NCI-H2029 treated with DMSO at 0.1 percent for 48 hours (cell line): ENCODE measurements at regions not wholly inside any gene's neighbourhood (a gene's known extent, or its start where the extent isn't known, plus 50 kb on each side); places are given as distances from the start of the nearest gene placed in this dataset.

ENCODE experiments used
- DNase-seq: peaks from one replicate; lab custom pipeline; 2025; lab: John Stamatoyannopoulos, UW

DNA sequence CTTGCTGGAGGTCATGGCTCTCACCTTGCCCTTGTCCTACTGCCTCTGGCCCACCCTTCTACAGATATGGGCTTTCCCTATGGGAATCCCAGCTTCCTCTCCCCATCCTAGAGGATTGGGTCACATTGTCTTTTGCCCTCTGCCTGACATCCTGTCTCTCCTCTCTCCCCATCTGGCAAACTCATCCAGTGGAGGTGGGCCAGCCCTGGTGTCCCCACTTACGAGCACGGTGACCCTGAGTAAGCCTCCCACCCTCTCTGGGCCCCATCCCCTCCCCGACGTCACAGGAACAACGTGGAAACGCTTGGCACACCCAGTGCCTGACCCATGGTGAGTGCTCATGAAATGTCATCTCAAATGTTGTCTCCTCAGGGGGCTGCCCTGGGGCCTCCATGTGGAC is 56.1 kb upstream of the ID3 start:
- DNase-seq = no peak

DNA sequence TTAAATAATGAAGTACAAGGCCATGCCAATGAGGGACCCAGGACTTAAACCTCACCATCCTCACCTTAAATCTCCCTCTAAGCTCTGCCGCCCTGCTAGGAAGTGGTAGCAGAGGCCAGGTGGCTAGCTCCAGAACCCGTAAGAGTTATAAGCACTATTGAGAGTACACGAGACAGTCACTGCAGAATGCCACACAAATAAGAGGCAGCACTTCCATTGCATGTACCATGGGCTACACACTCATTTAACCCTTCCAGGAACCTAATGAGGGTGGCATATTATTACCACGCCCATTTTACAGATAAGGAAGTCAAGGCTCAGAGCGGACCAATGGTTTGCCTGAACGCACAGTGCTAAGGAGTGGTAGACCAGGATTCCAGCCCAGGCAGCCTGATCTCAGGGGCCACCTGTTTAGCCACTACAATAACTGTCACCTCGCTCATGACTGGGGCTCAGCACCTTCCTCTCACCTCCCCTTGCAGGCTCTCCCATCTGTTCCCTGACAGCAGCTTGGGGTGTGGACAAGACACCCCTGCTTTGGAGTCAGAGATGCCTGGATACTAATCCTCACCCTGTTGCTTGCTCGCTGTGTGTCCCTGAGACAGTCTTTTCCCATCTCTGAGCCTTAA is 54.8 kb upstream of the ID3 start:
- no peak for DNase-seq

DNA sequence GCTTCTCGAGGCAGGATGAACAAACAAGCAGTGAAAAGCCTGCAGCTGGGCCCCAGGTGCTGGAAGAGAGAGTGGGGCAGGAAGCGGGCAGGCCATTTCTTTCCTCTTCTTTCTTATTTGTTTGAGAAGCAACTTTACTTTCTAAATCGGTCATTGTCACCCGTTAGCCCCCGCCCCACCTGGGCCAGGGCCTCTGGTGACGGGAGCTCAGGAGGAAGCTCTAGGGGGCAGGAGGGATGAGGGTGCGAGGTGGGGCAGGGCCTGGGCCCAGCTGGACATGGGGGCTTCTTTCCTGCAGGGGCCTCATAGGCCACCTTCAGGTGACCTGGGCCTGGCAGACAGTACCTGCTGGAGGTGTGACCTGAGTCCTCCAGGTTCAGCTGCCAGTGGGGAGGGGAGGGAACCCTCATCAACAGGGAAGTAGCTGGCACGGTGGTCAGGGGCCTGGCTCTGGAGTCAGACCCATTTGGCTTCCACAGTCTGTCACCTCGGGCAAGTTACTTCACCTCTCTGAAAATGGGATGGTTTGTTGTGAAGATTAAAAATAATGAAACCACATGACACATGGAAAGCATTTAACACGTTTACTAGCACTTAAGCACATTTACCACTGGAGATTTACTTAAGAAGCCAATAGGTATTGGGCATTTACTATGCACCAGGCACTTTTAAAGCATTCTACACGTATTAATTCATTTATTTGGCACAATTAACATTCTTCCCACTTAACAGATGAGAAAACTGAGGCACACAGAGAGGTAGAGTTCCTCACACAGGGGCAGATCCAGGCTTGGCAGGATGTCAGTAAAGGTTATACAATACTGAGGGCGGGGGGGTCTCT is 54.1 kb upstream of the ID3 start:
- no peak for DNase-seq

DNA sequence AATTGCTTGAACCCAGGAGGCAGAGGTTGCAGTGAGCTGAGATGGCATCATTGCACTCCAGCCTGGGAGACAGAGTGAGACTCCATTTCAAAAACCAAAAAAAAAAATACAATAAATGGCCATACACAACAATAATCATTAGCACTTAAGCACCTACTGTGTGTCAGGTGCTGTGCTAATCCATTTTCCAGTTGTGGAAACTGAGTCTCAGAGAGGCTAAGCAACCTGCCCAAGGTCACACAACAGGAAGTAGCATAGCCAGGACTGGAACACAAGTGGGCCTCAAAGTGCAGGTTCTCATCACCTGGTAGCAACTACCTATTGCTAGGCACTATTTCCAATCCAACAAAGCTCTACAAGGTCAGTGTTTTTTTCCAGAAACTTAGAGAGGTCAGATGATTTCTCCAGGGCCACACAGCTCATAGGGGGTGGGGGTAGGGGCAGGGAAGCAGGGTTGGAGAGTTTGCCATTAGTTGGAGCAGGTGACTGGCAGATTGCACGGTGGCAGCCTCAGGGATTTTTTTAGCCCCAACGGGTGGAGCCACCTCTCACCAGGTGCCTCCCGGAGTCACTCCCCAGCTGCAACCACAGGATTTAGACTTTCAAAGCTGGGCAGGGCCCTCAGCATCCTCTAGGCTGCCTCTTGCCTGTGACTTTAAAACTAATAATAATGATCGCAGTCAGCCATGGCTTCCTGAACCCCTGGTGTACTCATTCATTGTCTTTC is 52.5 kb upstream of the ID3 start:
- DNase-seq = no peak

DNA sequence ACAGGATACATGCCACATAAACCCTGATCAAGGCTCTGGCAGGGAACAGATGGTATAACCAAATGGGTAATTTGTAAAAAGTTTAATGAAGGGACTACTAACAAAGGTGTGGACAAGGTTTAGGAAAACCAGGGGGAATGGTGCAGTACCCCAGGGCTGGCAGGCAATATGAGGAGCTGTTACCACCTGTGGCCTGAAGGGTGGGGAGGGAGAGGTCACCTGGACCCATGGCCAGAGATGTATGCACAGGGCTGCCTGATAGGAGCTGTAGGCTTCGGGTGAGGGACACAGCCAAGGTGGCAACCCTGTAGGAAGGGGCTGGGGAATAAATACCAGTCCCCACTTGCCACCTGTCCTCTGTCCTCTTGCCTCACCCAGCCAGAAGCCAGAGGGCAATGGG is 51.4 kb upstream of the ID3 start:
- no peak for DNase-seq

DNA sequence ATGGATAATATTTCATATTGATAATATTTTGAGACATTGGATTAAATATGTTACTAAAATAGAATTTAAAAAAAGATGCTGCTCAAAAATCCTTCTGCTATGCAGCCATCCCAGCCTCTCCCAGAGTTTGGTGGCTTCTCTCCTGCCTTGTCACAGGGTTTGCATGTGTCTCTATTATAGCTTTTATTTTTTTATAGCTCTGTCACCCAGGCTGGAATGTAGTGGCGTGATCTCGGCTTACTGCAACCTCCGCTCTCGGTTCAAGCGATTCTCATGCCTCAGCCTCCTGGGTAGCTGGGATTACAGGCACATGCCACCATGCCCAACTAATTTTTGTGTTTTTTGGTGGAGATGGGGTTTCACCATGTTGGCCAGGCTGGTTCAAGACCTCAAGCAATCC is 50.7 kb upstream of the ID3 start:
- DNase-seq = no peak
